T-helper 1 cell (primary cell): ENCODE measurements at regions not wholly inside any gene's neighbourhood (a gene's known extent, or its start where the extent isn't known, plus 50 kb on each side); places are given as distances from the start of the nearest gene placed in this dataset.

Experiments
- DNase-seq, 5 donors: peaks; one replicate each; pipeline ENCODE4 v3.0.0-alpha.2; 2012 to 2020

DNA sequence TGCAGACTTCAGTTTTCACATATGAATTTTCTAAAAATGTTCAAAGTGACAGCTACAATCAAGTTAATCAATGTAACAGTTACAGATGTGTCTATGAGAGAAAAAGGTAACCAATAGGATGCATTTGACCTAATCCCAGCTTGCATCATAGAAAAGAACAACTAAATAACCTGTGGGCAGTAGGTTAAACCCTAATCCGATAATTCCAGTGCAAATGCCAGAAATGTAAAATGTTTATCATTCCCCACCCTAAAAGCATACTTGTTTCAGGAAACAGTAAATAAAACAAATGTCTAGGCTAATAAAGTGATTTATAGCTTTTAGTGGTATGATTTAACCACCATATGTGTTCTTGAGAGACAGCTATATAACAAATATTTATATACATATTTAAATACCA, 592.6 kb downstream of the PRELID2 start:
- DNase-seq: no peak

DNA sequence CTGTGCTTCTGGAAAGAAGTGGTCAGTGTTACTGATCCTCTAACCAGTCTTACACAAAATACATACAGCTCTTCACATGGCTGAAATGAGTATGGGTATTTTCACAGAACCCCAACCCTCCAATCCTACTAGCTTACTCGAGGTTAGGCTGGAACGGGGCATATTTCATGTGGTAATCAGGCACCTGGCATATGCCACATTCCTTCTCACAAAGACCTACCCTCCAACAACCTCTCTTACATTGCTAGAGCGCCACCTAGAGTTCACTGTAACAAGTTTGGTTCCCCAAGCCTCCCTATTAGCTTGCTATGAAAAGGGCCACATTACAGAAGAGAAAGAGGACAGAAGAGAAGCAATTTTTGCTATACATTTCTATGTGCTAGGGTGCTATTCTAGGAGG, 597.3 kb downstream of the PRELID2 start:
- peak in 1 of 5 donors; percentile 2 for DNase-seq

DNA sequence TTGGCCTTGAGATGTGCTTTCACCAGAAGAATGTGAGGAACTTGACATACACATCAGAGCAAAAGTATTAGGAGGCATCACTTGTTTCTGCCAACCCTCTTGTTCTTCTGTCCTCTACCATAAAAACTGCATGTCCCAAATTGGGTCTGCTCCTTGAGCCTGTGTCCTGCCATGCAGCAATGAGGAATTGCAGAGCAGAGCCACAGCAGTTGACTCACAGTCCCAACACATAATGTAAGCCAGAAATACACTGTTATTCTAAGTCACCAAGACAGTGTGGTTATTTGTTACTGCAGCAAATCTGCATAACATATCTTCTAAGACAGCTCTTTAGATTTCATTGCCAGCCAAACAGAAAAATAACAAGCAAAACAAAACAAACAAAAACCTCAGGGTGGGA, 598.2 kb downstream of the PRELID2 start:
- no peak for DNase-seq

DNA sequence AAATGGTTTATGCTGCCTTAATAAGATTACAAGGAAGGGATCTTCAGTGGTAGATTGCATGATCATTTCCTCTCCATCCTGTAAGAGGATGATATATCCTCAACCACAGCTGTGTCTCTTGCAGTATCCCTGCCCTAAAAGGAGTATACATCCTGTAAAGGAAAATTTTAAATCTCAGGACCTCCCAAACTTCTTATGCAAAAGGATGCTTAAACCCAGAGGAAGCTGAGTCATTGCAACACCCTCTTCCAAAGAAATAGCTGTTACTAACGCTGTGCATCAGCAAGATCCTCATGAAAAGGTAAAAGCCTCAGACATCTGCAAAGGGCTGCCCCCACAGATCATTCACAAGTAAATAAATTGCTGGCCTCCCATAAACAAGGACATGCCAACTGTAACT, 599.0 kb downstream of the PRELID2 start:
- no peak for DNase-seq

DNA sequence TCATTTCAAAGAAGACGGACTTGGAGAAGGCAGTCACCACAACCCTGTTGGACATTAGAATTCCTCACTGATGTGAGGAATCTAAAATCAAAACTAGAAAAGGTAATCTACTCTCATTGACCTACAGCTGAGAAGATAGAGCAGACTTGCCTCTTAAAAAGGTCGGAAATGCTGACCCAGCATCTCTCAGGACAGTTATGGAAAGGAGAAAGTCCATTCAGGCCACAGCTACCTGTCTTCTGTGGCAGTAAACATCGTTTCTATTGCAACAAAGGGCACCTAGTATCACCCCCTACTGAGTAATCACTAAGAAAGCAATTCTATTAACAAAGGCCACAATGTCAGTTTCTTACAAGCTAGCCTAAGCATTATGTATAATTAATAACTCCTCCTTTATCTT, 601.7 kb downstream of the PRELID2 start:
- no peak for DNase-seq

DNA sequence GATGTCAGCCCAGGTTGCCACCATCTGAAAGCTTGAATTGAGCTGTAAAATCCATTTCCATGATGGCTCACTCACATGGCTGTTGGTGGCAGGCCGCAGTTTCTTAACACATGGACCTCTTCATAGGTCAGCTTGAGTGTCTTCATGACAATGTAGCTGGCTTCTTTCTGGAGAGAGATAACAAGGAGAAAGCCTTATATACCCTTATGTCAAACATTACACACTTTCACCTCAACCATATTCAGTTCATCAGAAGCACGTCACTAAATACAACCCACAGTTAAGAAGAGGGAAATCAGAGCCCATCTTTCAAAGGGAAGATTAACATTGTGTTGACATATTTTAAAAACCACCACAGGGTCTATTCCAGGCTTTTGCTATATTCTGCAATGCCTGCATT, 604.4 kb downstream of the PRELID2 start:
- no peak for DNase-seq

DNA sequence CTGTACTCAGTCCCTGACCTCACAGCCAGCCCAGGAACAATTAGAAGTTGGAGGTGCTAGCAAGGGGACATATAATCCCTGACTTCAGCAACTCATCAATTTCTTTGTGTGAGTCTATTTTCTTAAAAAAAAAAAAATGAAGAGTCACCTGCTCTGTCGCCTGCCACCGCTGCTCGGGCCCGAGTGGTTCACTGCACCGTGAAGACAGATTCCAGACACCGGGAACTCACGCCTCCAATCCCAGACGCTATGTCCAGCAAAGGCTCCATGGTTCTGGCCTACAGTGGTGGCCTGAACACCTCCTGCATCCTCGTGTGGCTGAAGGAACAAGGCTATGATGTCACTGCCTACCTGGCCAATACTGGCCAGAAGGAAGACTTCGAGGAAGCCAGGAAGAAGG, 606.6 kb downstream of the PRELID2 start:
- DNase-seq: no peak

DNA sequence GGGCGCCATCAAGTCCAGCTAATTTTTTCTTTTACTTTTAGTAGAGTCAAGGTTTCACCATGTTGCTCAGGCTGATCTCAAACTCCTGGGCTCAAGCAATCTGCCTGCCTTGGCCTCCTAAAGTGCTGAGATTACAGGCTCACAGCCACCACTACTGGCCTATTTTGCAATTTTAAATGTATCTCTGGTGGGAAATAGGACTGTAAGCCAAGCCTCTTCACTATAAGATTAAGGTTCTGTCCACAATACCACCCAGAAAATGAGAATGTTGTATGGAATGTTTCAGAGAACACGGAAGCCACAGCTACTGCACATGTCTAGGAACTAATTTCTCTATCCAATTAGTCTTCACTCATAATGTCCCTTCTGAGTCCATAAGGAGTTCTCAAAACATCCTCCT, 607.3 kb downstream of the PRELID2 start:
- no peak for DNase-seq

DNA sequence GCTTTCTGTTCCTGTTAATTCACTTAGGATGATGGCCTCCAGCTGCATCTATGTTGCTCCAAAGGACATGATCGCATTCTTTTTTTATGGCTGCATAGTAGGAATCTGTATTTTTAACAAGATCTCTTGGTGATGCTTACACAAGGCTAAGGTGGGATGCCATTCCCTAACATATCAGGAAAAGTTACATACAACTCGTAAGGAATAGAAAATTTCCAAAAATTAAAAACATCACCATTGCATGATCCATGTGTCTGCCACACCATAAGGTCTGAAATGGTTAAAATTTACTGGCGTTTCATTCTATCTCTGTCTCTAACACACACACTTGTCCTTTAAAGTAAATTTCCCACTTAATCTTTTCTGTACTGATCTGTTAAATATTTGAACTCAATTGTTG, 608.4 kb downstream of the PRELID2 start:
- no peak for DNase-seq

DNA sequence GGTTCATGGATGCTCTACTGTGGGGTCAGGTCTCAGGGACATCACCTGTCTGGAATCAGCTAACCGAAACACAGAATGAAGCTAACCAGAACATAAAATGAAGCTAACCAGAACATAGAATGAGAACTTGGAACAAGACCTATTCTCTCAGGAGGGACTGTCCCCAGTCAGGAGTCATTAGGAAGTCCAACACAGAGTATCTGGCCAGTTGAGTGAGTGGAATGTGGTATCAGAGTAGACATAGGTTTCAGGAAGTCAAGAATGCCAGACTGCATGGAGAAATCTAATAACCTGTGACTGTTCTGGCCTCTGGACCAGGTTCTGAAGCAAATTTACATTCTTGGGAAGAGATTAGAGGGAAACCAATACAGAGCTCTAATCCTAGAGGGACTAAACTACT, 609.6 kb downstream of the PRELID2 start:
- no peak for DNase-seq

DNA sequence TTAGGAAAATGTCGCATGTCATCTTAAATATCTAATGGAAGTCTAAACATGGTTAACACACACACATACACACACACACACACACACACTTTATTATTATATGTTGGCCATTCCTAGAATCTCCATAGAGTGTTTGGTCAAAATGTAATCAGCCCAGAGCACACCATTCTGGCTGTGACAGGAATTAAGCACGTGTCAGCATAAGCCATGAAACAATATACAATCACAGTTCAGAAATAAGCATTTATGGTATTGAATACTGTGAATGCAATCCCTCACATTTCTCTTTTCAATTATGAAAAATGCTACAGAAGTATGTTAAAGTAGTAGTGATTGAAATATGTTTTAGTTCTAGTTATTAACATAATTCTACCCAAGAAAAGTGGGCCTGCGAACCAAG, 611.6 kb downstream of the PRELID2 start:
- DNase-seq: no peak

DNA sequence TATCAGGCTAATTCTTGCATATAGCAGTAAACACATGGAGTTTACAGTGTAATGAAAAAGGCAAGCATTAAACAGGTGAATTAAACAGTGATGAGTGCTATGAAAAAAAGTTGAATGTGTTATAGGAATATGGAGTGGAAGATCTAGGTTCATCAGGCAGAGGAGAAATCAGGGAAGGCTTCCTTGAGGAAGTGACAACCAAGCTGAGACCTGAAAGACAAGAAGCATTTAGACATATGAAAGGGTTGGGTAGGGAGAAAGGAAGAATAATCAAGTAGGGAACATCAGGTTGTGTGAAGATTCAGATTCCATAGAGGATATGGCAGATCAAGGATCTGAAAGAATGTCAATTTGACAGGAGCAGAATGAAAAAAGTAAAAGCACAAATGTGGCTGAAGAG, 612.5 kb downstream of the PRELID2 start:
- DNase-seq: no peak

DNA sequence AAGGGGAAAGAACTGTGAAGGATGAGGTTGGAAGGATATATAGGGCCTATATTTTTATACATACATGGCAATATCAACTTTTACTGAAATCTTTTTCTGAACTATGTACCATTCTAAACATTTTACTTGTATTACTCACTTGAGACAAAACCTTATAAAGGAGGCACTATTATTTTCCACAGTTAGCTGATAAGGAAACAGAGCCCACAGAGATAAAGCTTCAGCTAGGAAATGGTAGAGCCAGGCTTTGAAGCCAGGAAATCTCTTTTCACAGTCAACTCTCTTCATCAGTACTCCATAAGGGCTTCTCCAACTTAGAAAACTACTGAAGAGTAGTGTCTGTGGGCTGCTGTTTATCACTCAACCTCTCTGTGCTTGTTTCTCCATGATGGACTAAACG, 613.7 kb downstream of the PRELID2 start:
- DNase-seq: no peak

DNA sequence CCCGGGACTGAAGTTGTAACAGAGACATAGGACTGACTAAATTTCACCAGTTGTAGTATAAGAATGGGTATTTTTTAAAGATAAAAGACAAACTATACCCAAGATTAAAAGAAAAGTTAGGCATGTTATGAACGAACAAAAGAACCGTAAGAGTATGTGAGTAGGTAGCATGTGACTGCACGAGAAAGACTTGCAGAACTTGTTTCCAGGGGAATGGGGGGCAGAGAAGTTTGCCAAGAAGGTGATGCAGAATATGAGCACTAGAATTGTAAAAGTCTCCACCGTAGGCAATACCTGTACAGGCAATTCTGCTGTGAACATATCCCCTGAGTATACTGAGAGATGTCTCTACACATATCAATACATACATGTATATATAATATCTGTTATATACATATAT, 614.7 kb downstream of the PRELID2 start:
- DNase-seq: no peak

DNA sequence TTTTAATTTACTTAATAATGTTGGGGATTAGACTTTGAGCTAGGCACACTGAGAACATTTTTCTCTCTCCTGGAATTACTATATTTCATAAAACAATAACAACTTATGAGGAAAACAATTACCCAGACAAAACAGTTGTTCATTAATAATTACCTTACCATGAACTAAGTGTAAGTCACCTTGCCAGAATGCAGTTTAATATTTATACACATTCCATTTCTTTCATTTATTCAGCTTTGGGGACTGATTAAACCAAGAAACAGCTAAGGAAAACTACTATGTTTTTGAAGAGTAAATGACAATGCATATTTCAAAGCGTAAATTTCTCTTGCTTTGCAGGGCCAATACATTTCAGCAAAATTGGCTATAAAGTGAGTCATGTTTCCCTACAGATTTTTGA, 616.2 kb downstream of the PRELID2 start:
- DNase-seq: no peak

DNA sequence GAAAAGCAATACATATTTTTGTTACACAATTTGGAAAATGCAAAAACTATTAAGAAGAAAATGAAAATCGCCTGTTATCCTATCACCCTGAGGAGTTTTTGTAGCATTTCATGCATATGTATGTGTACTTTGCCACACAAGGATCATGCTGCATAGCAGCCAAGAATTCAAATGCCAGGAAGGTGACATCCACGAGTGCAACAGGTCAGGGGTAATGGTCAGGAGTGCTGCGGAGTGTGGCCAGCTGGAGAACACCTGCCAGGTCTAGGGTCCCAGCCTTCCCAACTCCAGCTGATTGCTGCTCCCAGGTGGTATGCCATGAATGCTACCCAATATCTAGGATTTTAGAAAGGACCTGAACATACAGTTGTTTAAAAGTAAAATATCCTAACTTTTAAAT, 617.1 kb downstream of the PRELID2 start:
- no peak for DNase-seq

DNA sequence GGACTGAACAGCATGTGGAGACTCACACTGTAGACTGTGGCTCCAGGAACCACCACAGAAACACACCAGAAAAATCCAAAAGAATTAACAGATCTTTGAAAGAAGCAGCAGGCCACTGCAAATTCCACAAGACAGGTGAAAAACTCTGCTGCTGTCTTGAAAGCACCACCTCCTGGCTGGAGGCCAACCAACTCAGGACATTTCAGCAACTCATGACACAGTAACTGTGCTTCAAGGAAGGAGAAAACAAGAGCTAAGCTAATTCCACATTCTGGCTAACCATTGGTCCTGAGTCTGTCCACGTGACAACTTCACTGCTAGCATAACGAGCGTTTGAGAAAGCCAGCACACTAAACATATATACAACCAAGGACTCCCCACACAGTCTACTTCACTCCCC, 625.1 kb downstream of the PRELID2 start:
- no peak for DNase-seq

DNA sequence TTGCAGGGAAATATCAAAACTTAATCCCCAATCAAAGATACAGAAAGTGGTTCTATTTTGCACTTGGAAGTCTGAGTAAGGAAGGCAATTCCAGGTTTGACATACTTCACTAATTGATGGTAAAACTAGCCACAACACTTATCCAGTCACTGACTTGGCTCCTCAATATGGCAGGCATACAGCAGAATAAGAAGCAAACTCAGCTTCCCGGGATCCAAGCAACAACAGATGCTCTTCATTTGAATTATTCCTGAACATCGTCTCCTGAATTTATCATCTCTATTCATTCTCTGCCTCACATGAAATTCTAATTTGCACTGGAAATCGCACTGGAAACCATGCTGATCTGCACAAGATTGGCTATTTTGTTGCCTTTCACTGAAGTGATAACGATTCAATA, 629.6 kb downstream of the PRELID2 start:
- DNase-seq: no peak

DNA sequence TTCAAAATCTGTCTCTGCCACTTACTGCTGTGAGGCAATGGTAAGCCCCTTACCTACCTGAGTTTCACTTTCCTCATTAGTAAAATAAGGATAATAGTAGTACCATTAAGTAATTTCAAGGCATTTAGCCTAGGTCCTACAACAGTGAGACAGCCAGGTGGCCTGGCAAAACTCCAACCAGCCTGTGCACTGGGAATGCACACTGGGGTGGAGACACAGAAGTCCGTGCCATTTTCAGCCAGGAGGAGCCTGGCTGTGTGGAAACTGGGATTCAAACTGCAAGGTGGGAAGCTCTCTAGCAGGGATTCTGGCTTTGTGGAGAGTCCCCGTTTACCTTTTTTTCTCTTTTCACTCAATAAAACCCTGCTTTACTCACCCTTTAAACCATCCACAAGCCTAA, 630.4 kb downstream of the PRELID2 start:
- no peak for DNase-seq

DNA sequence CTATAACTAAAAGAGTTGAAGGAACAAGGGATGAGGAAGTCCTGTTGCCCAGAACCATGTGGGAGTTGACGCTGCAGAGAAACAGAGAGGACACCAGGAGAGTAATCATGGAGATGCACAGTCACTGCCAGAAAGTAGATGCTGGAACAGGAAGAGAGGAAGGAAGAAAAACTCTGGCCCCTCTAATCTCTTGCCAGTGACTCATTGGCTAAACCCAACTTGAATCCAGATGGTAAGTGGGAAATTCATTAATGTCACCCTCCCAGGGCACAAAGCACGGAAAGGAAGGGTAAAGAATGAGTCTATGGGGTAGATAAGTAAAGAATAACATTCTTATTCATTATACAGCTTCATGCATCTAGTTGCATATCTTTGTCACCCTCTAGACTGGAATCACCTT, 631.9 kb downstream of the PRELID2 start:
- DNase-seq: no peak

DNA sequence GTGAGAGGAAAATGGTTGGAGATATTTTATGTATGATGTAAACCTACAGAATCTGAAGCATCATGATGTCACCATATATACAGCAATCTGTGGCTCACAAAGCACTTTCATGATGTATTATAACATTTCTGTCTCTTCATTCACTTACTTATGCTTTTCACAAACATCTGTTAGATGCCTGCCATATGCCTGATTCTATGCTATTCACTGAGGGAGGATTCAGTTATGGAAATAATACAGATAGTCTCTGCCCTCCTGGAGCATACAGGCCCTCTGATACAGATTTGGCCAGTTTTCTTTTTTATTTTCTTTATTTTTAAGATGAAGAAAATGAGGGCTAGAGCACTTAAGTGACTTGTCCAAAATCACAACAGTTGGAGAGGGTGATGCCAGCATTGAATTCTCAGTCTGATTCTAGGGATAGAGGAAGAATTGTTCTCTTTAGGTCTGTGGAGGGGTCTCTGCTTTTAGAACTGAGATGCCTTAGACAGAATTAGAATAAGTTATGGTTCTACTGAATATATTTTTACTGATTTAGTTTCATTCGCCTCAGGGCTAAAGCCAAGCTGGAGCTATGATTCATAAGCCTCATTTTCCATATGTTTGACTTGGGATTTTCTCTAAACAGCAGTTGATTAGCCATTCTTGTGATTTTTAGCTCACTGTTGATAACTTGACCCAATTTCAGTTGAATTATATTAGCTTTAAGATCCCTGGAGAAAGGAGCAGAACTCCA, 636.4 kb downstream of the PRELID2 start:
- no peak for DNase-seq

DNA sequence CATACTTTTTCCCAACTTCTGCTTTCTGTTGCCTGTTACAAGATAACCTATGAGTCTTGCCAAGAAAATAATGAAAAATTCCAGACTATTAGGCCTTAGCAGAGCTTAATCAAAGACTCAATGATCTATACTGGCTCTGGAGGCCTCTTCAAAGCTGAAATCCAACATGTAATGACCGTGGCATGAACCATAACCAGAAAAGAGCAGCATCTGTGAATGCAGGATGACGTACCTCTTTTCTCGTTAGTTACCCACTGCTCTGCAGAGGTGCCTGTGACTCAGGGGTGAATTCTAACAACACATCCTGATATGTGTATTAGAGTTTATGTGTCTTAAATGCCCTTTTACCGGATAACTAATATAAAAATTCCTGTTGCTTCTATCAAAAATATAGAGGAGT, 645.4 kb downstream of the PRELID2 start:
- no peak for DNase-seq

DNA sequence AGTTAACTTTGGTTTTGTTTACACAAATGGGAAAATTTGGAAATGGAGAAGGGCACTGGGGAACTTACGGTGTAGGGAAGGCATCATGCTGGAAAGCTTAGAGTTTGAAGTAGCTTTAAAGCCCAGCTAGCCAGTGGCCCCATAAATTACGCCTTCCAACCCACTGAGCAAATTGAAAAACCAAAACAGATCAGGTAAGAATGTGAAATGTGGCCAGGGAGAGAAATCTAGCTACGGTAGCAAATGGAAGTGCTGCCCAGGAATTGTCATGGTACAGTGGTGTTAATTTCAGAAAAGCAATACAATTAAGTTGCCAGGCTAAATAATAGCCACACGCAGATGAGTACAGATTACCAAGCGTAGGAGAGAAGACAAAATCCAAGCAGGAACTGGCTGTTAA, 654.8 kb downstream of the PRELID2 start:
- DNase-seq: no peak

DNA sequence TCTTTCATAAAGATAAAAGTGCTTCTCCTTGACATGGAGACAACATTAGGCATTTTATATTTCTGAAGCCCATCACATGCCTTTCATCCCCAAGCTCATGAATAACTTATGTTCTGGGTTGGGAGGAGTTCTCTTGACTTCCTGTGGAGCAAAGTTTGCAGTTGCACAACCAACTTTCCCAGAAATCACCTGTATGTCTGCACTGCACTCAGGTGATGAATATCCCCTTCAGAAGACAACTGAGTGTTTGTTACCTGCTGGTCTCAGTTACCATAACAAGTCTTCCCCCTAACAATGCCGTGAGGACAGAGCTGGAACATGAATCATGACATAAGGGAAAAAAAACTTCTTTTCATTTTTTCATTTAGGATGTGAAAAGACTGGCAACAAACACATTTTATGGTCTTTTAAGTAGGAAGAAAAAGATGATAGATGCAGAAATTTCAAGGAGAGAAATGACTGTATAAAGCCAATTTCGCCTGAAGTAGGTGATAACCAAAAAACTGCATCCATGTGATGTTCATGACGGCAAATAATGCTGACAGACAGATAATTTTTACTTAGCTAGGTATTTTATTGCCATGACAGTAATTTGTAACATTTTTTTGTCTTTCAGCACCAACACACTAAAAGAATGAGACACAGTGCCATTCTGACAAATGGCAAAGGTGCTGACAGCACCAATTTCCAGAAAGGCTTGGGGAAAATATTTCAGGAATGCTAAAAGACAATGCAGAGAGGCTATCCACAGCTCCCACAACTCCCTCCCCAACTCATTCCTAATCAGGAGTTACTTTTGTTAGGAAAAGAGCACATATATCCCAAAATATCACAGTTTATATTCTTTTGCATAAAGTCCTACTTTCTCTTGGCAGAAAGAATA, 656.3 kb downstream of the PRELID2 start:
- DNase-seq: no peak

DNA sequence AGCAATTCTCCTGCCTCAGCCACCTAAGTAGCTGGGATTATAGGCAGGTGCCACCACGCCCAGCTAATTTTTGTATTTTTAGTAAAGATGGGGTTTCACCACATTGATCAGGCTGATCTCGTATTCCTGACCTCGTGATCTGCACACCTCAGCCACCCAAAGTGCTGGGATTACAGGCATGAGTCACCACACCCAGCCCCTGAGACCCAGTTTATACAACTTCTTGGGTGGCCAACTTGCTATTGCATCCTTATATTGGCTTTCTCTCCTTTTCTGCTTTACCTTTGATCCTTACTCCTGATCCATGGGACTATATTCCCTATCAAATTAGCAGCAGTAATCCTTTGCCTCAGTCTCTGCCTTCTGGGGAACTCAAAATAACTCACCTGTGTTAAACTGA, 659.1 kb downstream of the PRELID2 start:
- DNase-seq: no peak
